H1 (cell line): ENCODE measurements at regions not wholly inside any gene's neighbourhood (a gene's known extent, or its start where the extent isn't known, plus 50 kb on each side); places are given as distances from the start of the nearest gene placed in this dataset.

Experiments used
- CTCF ChIA-PET: fragments of 300-600 bp; sonication (Branson Sonifier 250); formaldehyde crosslinking; loops from one replicate; lab custom pipeline; 2021; ENCODE audit not compliant: partially characterized antibody; lab: Charles Lee
- POLR2A ChIA-PET: fragments of 300-600 bp; sonication (Branson Sonifier 250); formaldehyde crosslinking; loops from one replicate; lab custom pipeline; 2021; ENCODE audit warnings: inconsistent platforms; ENCODE audit not compliant: partially characterized antibody; lab: Charles Lee
- DNase-seq, 2 experiments: peaks; one replicate each; pipeline versions ENCODE4 v3.0.0 to v3.0.0-alpha.2; 2010 to 2022; ENCODE audit warnings: low spot score in 2 of 2, low read depth in 1 of 2, mixed read lengths in 1 of 2
- FAIRE-seq: peaks from 2 replicates; lab custom pipeline; 2011; peaks lifted over from hg19 to GRCh38; lab: Jason Lieb, UNC
- H2AFZ ChIP-seq: 2 replicates; pipeline ENCODE4 v1.8.1; 2012; ENCODE audit warnings: low read length, inconsistent platforms
- H2AK5ac ChIP-seq: 2 replicates; pipeline ENCODE4 v1.6.1; 2013; ENCODE audit warnings: low read depth, low read length
- H2BK120ac ChIP-seq: replicated peaks from 2 replicates; pipeline ENCODE3; 2013; ENCODE audit warnings: low read depth, low read length, inconsistent platforms
- H2BK12ac ChIP-seq: 2 replicates; pipeline ENCODE4 v1.6.1; 2013; ENCODE audit warnings: low read depth, low read length
- H2BK15ac ChIP-seq: 2 replicates; pipeline ENCODE4 v1.6.1; 2013; ENCODE audit warnings: low read length
- H2BK20ac ChIP-seq: 2 replicates; pipeline ENCODE4 v1.6.1; 2013; ENCODE audit warnings: low read length
- H2BK5ac ChIP-seq: 2 replicates; pipeline ENCODE4 v1.6.1; 2013; ENCODE audit warnings: low read depth, low read length
- H3K14ac ChIP-seq: 2 replicates; pipeline ENCODE4 v1.6.1; 2013; ENCODE audit warnings: inconsistent platforms; ENCODE audit not compliant: insufficient read length
- H3K18ac ChIP-seq: 2 replicates; pipeline ENCODE4 v1.6.1; 2013; ENCODE audit warnings: low read length; ENCODE audit errors: extremely low read depth
- H3K23ac ChIP-seq: 2 replicates; pipeline ENCODE4 v1.6.1; 2013; ENCODE audit warnings: inconsistent platforms; ENCODE audit not compliant: insufficient read length
- H3K23me2 ChIP-seq: 2 replicates; pipeline ENCODE4 v1.6.1; 2013; ENCODE audit warnings: low read depth, low read length
- H3K27ac ChIP-seq: 2 replicates; pipeline ENCODE4 v1.6.1; 2011; ENCODE audit warnings: low read depth, low read length, inconsistent platforms
- H3K27me3 ChIP-seq, 4 experiments: replicated peaks in 1 of 4; 1 replicate in 1 of 4; 2 replicates in 3 of 4; pipeline versions ENCODE4 v1.6.1 to v1.8.1; 2011 to 2013; ENCODE audit warnings: low read length in 3 of 4, mild to moderate bottlenecking in 3 of 4, inconsistent platforms in 2 of 4, mixed read lengths in 2 of 4, moderate library complexity in 1 of 4; ENCODE audit not compliant: control insufficient read depth in 3 of 4, insufficient read depth in 3 of 4; ENCODE audit errors: extremely low read depth in 1 of 4
- H3K36me3 ChIP-seq, 4 experiments: 2 replicates each; pipeline versions ENCODE4 v1.6.1 to v1.8.1; 2011 to 2013; ENCODE audit warnings: mild to moderate bottlenecking in 4 of 4, low read length in 3 of 4, moderate library complexity in 2 of 4, control low read depth in 1 of 4, inconsistent platforms in 1 of 4; ENCODE audit not compliant: insufficient read depth in 4 of 4, control insufficient read depth in 2 of 4
- H3K4ac ChIP-seq: replicated peaks from 2 replicates; pipeline ENCODE3; 2013; ENCODE audit warnings: low read length, low read depth, mixed read lengths, inconsistent platforms; ENCODE audit not compliant: insufficient read length
- H3K4me1 ChIP-seq, 4 experiments: replicated peaks in 1 of 4; 1 replicate in 1 of 4; 2 replicates in 3 of 4; pipeline versions ENCODE4 v1.6.1 to v1.8.1; 2011 to 2013; ENCODE audit warnings: low read length in 3 of 4, inconsistent platforms in 2 of 4, mixed read lengths in 1 of 4; ENCODE audit not compliant: insufficient read depth in 4 of 4, control insufficient read depth in 3 of 4
- H3K4me2 ChIP-seq, 2 experiments: 2 replicates each; pipeline versions ENCODE4 v1.6.1 to v1.8.1; 2011 to 2013; ENCODE audit warnings: low read depth in 2 of 2, low read length in 2 of 2, control low read depth in 1 of 2, inconsistent platforms in 1 of 2, mild to moderate bottlenecking in 1 of 2; ENCODE audit not compliant: insufficient read depth in 1 of 2
- H3K4me3 ChIP-seq, 4 experiments: fragments of 200-600, 300-600 bp in 1 of 4; sonication (generic), shearing (Covaris generic), sonication (Bioruptor Twin) in 1 of 4; 2 replicates each; pipeline versions ENCODE4 v1.5.1 to v1.8.1; 2011 to 2016; ENCODE audit warnings: low read length in 4 of 4, low read depth in 3 of 4, control low read depth in 2 of 4, inconsistent platforms in 2 of 4, mild to moderate bottlenecking in 2 of 4, mixed read lengths in 1 of 4, moderate library complexity in 1 of 4; ENCODE audit not compliant: insufficient read depth in 2 of 4; ENCODE audit errors: extremely low read depth in 1 of 4
- H3K56ac ChIP-seq: replicated peaks from 2 replicates; pipeline ENCODE3; 2013; ENCODE audit warnings: low read depth, mild to moderate bottlenecking, mixed read lengths, low read length, inconsistent platforms; ENCODE audit not compliant: insufficient read length
- H3K79me1 ChIP-seq: 2 replicates; pipeline ENCODE4 v1.6.1; 2013; ENCODE audit warnings: low read depth, low read length, control low read depth
- H3K79me2 ChIP-seq, 2 experiments: 2 replicates each; pipeline versions ENCODE4 v1.6.1 to v1.8.1; 2012 to 2013; ENCODE audit warnings: low read length in 2 of 2, mild to moderate bottlenecking in 2 of 2, inconsistent platforms in 1 of 2; ENCODE audit not compliant: insufficient read depth in 2 of 2, control insufficient read depth in 1 of 2
- H3K9ac ChIP-seq, 4 experiments: replicated peaks in 1 of 4; 1 replicate in 1 of 4; 2 replicates in 3 of 4; pipeline versions ENCODE4 v1.6.1 to v1.8.1; 2011 to 2013; ENCODE audit warnings: low read depth in 3 of 4, low read length in 3 of 4, control low read depth in 2 of 4, mild to moderate bottlenecking in 2 of 4, moderate library complexity in 2 of 4, inconsistent platforms in 1 of 4; ENCODE audit errors: extremely low read depth in 1 of 4
- H3K9me3 ChIP-seq, 2 experiments: 2 replicates each; pipeline versions ENCODE4 v1.6.1 to v1.8.1; 2012 to 2013; ENCODE audit warnings: mild to moderate bottlenecking in 2 of 2, moderate library complexity in 2 of 2, control low read depth in 1 of 2, inconsistent platforms in 1 of 2, low read depth in 1 of 2, low read length in 1 of 2, mixed read lengths in 1 of 2; ENCODE audit not compliant: insufficient read depth in 2 of 2
- H4K20me1 ChIP-seq, 2 experiments: replicated peaks in 1 of 2; 2 replicates each; pipeline versions ENCODE3 to v1.8.1; 2011 to 2013; ENCODE audit warnings: inconsistent platforms in 2 of 2, low read length in 2 of 2, mild to moderate bottlenecking in 1 of 2; ENCODE audit not compliant: insufficient read depth in 2 of 2, control insufficient read depth in 1 of 2
- H4K5ac ChIP-seq: 2 replicates; pipeline ENCODE4 v1.6.1; 2013; ENCODE audit warnings: low read length, low read depth, mixed read lengths, inconsistent platforms; ENCODE audit not compliant: insufficient read length
- H4K8ac ChIP-seq: 2 replicates; pipeline ENCODE4 v1.8.0; 2013; ENCODE audit warnings: mild to moderate bottlenecking, moderate library complexity, low read length, inconsistent platforms; ENCODE audit not compliant: insufficient read depth; ENCODE audit errors: extremely low read depth
- H4K91ac ChIP-seq: replicated peaks from 2 replicates; pipeline ENCODE3; 2013; ENCODE audit warnings: low read length, mixed read lengths, inconsistent platforms; ENCODE audit not compliant: insufficient read length
- ATF3 ChIP-seq: IDR thresholded peaks from 2 replicates; pipeline ENCODE4 v1.6.1; 2011; ENCODE audit warnings: low read depth, mild to moderate bottlenecking, low read length; ENCODE audit not compliant: insufficient read depth
- BACH1 ChIP-seq: IDR thresholded peaks from 2 replicates; pipeline ENCODE4 v1.6.1; 2012; ENCODE audit warnings: low read length, improper control_type of control experiment
- BCL11A ChIP-seq, 2 experiments: IDR thresholded peaks; one replicate each; pipeline ENCODE4 v1.6.1; 2011; ENCODE audit warnings: low read depth in 2 of 2, low read length in 2 of 2, mild to moderate bottlenecking in 2 of 2
- EP300 ChIP-seq, 2 experiments: IDR thresholded peaks; 1 replicate in 1 of 2; 2 replicates in 1 of 2; pipeline ENCODE4 v1.6.1; 2011 to 2012; ENCODE audit warnings: low read depth in 2 of 2, low read length in 2 of 2, mild to moderate bottlenecking in 2 of 2, borderline replicate concordance in 1 of 2, inconsistent platforms in 1 of 2, moderate library complexity in 1 of 2
- FOSL1 ChIP-seq: IDR thresholded peaks from 2 replicates; pipeline ENCODE4 v1.6.1; 2011; ENCODE audit warnings: mild to moderate bottlenecking, low read depth, low read length, moderate library complexity; ENCODE audit not compliant: insufficient read depth
- HDAC6 ChIP-seq: IDR thresholded peaks from one replicate; pipeline ENCODE4 v1.7.1; 2012; ENCODE audit warnings: low read depth, mild to moderate bottlenecking, inconsistent platforms, low read length, moderate library complexity
- KDM1A ChIP-seq: fragments of 200-600, 300-600 bp; sonication (generic); IDR thresholded peaks from 2 replicates; pipeline ENCODE4 v1.7.1; 2016; ENCODE audit warnings: mild to moderate bottlenecking, low read length, borderline replicate concordance
- NANOG ChIP-seq: IDR thresholded peaks from 2 replicates; pipeline ENCODE4 v1.6.1; 2011; ENCODE audit warnings: low read length, low read depth, mild to moderate bottlenecking, inconsistent platforms; ENCODE audit not compliant: insufficient read depth, poor library complexity, severe bottlenecking
- RXRA ChIP-seq: IDR thresholded peaks from 2 replicates; pipeline ENCODE4 v1.6.1; 2011; ENCODE audit warnings: low read depth, mild to moderate bottlenecking, low read length, moderate library complexity; ENCODE audit not compliant: insufficient read depth
- SP2 ChIP-seq: IDR thresholded peaks from 2 replicates; pipeline ENCODE4 v1.6.1; 2012; ENCODE audit warnings: mild to moderate bottlenecking, low read length, inconsistent platforms
- USF2 ChIP-seq: IDR thresholded peaks from 2 replicates; pipeline ENCODE4 v1.6.1; 2011; ENCODE audit warnings: low read length, improper control_type of control experiment
- WGBS, 2 experiments: shearing (Covaris generic) in 1 of 2; methylation state at CpG; one replicate each; pipeline versions ENCODE4 v1.1.6 to v1.1.7; 2013 to 2015; ENCODE audit warnings: low lambda C conversion rate in 2 of 2, mixed read lengths in 2 of 2, inconsistent platforms in 1 of 2, low coverage in 1 of 2, missing lambda C conversion rate in 1 of 2; ENCODE audit not compliant: insufficient replicate concordance in 2 of 2, insufficient coverage in 1 of 2, insufficient read length in 1 of 2; ENCODE audit errors: extremely low coverage in 1 of 2, missing lambda C conversion rate in 1 of 2; 5-methylcytosine and 5-hydroxymethylcytosine counted together
- TF ChIP-seq, protein P1 (sequence below): IDR thresholded peaks from 2 replicates; pipeline ENCODE4 v1.6.1; 2012; ENCODE audit warnings: inconsistent platforms

- no peak overlapping the region for H4K8ac ChIP-seq
- H3K27ac ChIP-seq = no peak overlapping the region
- H3K56ac ChIP-seq = no peak overlapping the region
- H3K9me3 ChIP-seq = peaks cover 73 to 88% of the 10 kb centered on the region in 2 experiments
- CTCF ChIA-PET = no interaction called here
- no peaks in the 10 kb centered on the region for H3K4me1 ChIP-seq
- no peaks in the 10 kb centered on the region for H3K36me3 ChIP-seq
- no peak overlapping the region for H2BK12ac ChIP-seq
- H3K27me3 ChIP-seq = no peaks in the 10 kb centered on the region
- no peak overlapping the region for H3K4ac ChIP-seq
- no peak overlapping the region for H2BK20ac ChIP-seq
- WGBS, 2 experiments = 56% methylated on average over 1 of the region's 1 CpG; no CpG with 5 or more reads in 1 of the 2 experiments
- no peak overlapping the region for H2AK5ac ChIP-seq
- H3K79me2 ChIP-seq = no peaks in the 10 kb centered on the region
- no peaks in the 10 kb centered on the region for H4K20me1 ChIP-seq
- no peak overlapping the region for H3K9ac ChIP-seq
- no peaks in the 10 kb centered on the region for H3K79me1 ChIP-seq
- no peak overlapping the region for H3K4me2 ChIP-seq
- H2BK15ac ChIP-seq = no peak overlapping the region
- no peak overlapping the region for H3K23ac ChIP-seq
- DNase-seq (no peak), FAIRE-seq (no peak)
- H3K18ac ChIP-seq = no peak overlapping the region
- no peak overlapping the region for H2BK120ac ChIP-seq
- H2BK5ac ChIP-seq = no peak overlapping the region
- H3K23me2 ChIP-seq = no peaks in the 10 kb centered on the region; the same call in 1 of the 2 replicates
- H4K5ac ChIP-seq = no peak overlapping the region
- H3K14ac ChIP-seq = no peak overlapping the region
- H3K4me3 ChIP-seq = no peak overlapping the region
- H2AFZ ChIP-seq = no peak overlapping the region
- no peak overlapping the region for H4K91ac ChIP-seq
- POLR2A ChIA-PET = no interaction called here
- TF ChIP-seq HDAC6 = no peak
- TF ChIP-seq NANOG = no peak
- no peak for TF ChIP-seq SP2
- no peak for TF ChIP-seq KDM1A
- TF ChIP-seq, protein P1, sequence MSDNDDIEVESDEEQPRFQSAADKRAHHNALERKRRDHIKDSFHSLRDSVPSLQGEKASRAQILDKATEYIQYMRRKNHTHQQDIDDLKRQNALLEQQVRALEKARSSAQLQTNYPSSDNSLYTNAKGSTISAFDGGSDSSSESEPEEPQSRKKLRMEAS = no peak
- TF ChIP-seq BACH1 = no peak
- no peak for TF ChIP-seq FOSL1
- no peak for TF ChIP-seq USF2
- no peak for TF ChIP-seq EP300 (IDR thresholded peaks at IDR 0.05; ENCODE audit: borderline replicate concordance in 1 of 2, low read depth in 2 of 2, low read length in 2 of 2)
- TF ChIP-seq ATF3 = no peak
- TF ChIP-seq RXRA = no peak
- TF ChIP-seq BCL11A (IDR thresholded peaks at IDR 0.05; ENCODE audit: low read depth in 2 of 2, low read length in 2 of 2) = no peak
Measured at GRCh38 chr9:1522219-1522767, 472.1 kb downstream of the DMRT2 start.
